Breast epithelium (tissue), 4 donors: ENCODE measurements at regions not wholly inside any gene's neighbourhood (a gene's known extent, or its start where the extent isn't known, plus 50 kb on each side); places are given as distances from the start of the nearest gene placed in this dataset.

ENCODE experiments used
- DNase-seq, 2 donors: peaks; one replicate each; pipeline ENCODE4 v3.0.0-alpha.2; 2019; ENCODE audit warnings: low spot score in 2 of 2
- H3K27ac ChIP-seq, 2 donors: fragments of 200-600 bp; sonication (generic) in 1 of 2; one replicate each; pipeline ENCODE4 v1.5.1; 2016 to 2019; ENCODE audit warnings: mild to moderate bottlenecking in 1 of 2
- H3K27me3 ChIP-seq, 2 donors: fragments of 200-600 bp; sonication (generic) in 1 of 2; one replicate each; pipeline versions ENCODE4 v1.5.1 to v1.6.0; 2017 to 2019; ENCODE audit warnings: control low read depth in 1 of 2, mild to moderate bottlenecking in 1 of 2
- H3K36me3 ChIP-seq: fragments of 200-600 bp; one replicate; pipeline ENCODE4 v1.5.1; 2019
- H3K4me1 ChIP-seq, 2 donors: fragments of 200-600 bp; sonication (generic); one replicate each; pipeline ENCODE4 v1.5.1; 2016 to 2019; ENCODE audit warnings: control low read depth in 1 of 2
- H3K4me3 ChIP-seq, 3 donors: fragments of 200-600 bp; sonication (generic); 1 replicate in 2 of 3; 2 replicates in 1 of 3; pipeline ENCODE4 v1.5.1; 2016 to 2019; ENCODE audit warnings: mild to moderate bottlenecking in 3 of 3, moderate library complexity in 2 of 3
- H3K9me3 ChIP-seq, 2 donors: fragments of 200-600 bp; sonication (generic) in 1 of 2; one replicate each; pipeline ENCODE4 v1.5.1; 2016 to 2019; ENCODE audit warnings: control low read depth in 1 of 2
- CTCF ChIP-seq, 3 donors: fragments of 450-650 bp; IDR thresholded peaks; one replicate each; pipeline ENCODE4 v1.5.1; 2016 to 2017; ENCODE audit warnings: antibody characterized with exemption in 3 of 3, mild to moderate bottlenecking in 3 of 3, moderate library complexity in 3 of 3
- POLR2A ChIP-seq: fragments of 450-650 bp; IDR thresholded peaks from one replicate; pipeline ENCODE4 v1.6.1; 2016; ENCODE audit warnings: antibody characterized with exemption, mild to moderate bottlenecking, moderate library complexity
- POLR2AphosphoS5 ChIP-seq, 3 donors: sonication (generic); formaldehyde crosslinking; IDR thresholded peaks; one replicate each; pipeline ENCODE4 v1.6.1; 2017; ENCODE audit warnings: antibody characterized with exemption in 3 of 3
- intact Hi-C: fragments of 100-400 bp; cut with DNase I; formaldehyde crosslinking; loops from one replicate; pipeline ENCODE4 v1.15.1; 2023; ENCODE audit warnings: low total_unique reads

- no peak overlapping the region for H3K27ac ChIP-seq
- no peak for TF ChIP-seq POLR2AphosphoS5 (IDR thresholded peaks at IDR 0.05)
- no peak for TF ChIP-seq POLR2A
- TF ChIP-seq CTCF (IDR thresholded peaks at IDR 0.05): no peak
- no peaks in the 10 kb centered on the region for H3K4me1 ChIP-seq
- DNase-seq: no peak
- H3K36me3 ChIP-seq: no peaks in the 10 kb centered on the region
- H3K27me3 ChIP-seq: no peaks in the 10 kb centered on the region
- intact Hi-C loops: no loop called here
- no peak overlapping the region for H3K4me3 ChIP-seq
- no peaks in the 10 kb centered on the region for H3K9me3 ChIP-seq
Measured at GRCh38 chr7:109215341-109215740, 645.7 kb downstream of the DNAJB9 start.

- TF ChIP-seq POLR2A: no peak
- no peak for TF ChIP-seq CTCF (IDR thresholded peaks at IDR 0.05)
- intact Hi-C loops: no loop called here
Measured at GRCh38 chr7:109224100-109224499, 654.4 kb downstream of the DNAJB9 start.

GRCh38 chr7:109226699-109227098, 657.0 kb downstream of the DNAJB9 start:
- intact Hi-C loops: no loop called here

More at GRCh38 chr7:109224100-109224499, 654.4 kb downstream of the DNAJB9 start:
- H3K9me3 ChIP-seq: no peaks in the 10 kb centered on the region
- no peaks in the 10 kb centered on the region for H3K36me3 ChIP-seq
- no peak overlapping the region for H3K4me3 ChIP-seq
- no peaks in the 10 kb centered on the region for H3K27me3 ChIP-seq
- DNase-seq: no peak
- H3K27ac ChIP-seq: no peak overlapping the region
- H3K4me1 ChIP-seq: no peaks in the 10 kb centered on the region

GRCh38 chr7:109235316-109235715, 665.6 kb downstream of the DNAJB9 start:
- H3K27ac ChIP-seq: no peak overlapping the region
- intact Hi-C loops: no loop called here
- H3K36me3 ChIP-seq: no peaks in the 10 kb centered on the region
- no peak for DNase-seq
- H3K4me3 ChIP-seq: no peak overlapping the region
- H3K4me1 ChIP-seq: no peaks in the 10 kb centered on the region
- H3K27me3 ChIP-seq: no peaks in the 10 kb centered on the region
- no peak for TF ChIP-seq CTCF (IDR thresholded peaks at IDR 0.05)
- TF ChIP-seq POLR2A: no peak
- no peak for TF ChIP-seq POLR2AphosphoS5 (IDR thresholded peaks at IDR 0.05)
- no peaks in the 10 kb centered on the region for H3K9me3 ChIP-seq

More at GRCh38 chr7:109226699-109227098, 657.0 kb downstream of the DNAJB9 start:
- Histone ChIP-seq H3K27ac (no peak overlapping the region), H3K9me3 (peaks cover 0 to 6% of the 10 kb centered on the region in 2 donors), H3K4me3 (no peak overlapping the region), H3K4me1 (no peaks in the 10 kb centered on the region), H3K36me3 (no peaks in the 10 kb centered on the region), H3K27me3 (no peaks in the 10 kb centered on the region)
- TF ChIP-seq CTCF (IDR thresholded peaks at IDR 0.05): no peak
- no peak for TF ChIP-seq POLR2A
- no peak for TF ChIP-seq POLR2AphosphoS5 (IDR thresholded peaks at IDR 0.05)
- DNase-seq: no peak

GRCh38 chr7:109246330-109247077, 676.8 kb downstream of the DNAJB9 start:
- no peaks in the 10 kb centered on the region for H3K27me3 ChIP-seq
- no peak for TF ChIP-seq POLR2AphosphoS5 (IDR thresholded peaks at IDR 0.05)
- no peak for TF ChIP-seq CTCF (IDR thresholded peaks at IDR 0.05)
- TF ChIP-seq POLR2A: no peak
- H3K4me1 ChIP-seq: no peaks in the 10 kb centered on the region
- intact Hi-C loops: no loop called here
- H3K4me3 ChIP-seq: no peak overlapping the region
- no peaks in the 10 kb centered on the region for H3K9me3 ChIP-seq
- H3K27ac ChIP-seq: no peak overlapping the region
- DNase-seq: no peak
- H3K36me3 ChIP-seq: no peaks in the 10 kb centered on the region
